Activated naive CD8-positive, alpha-beta T cell treated with anti-CD3 and anti-CD28 coated beads for 36 hours (primary cell): ENCODE measurements at regions not wholly inside any gene's neighbourhood (a gene's known extent, or its start where the extent isn't known, plus 50 kb on each side); places are given as distances from the start of the nearest gene placed in this dataset.

Experiments used
- DNase-seq: peaks from one replicate; pipeline ENCODE4 v3.0.0; 2021
- H3K27ac Mint-ChIP-seq: one replicate; pipeline ENCODE4 v1.8.0; 2022; ENCODE audit warnings: mild to moderate bottlenecking, moderate library complexity, mixed read lengths
- H3K27me3 Mint-ChIP-seq: one replicate; pipeline ENCODE4 v1.8.0; 2022; ENCODE audit warnings: mild to moderate bottlenecking, mixed read lengths
- H3K36me3 Mint-ChIP-seq: one replicate; pipeline ENCODE4 v1.8.0; 2021; ENCODE audit warnings: mild to moderate bottlenecking, mixed read lengths
- H3K4me1 Mint-ChIP-seq: one replicate; pipeline ENCODE4 v1.8.0; 2021; ENCODE audit warnings: mixed read lengths
- H3K4me3 Mint-ChIP-seq: one replicate; pipeline ENCODE4 v1.8.0; 2022; ENCODE audit warnings: mild to moderate bottlenecking, moderate library complexity, mixed read lengths
- H3K9me3 Mint-ChIP-seq: one replicate; pipeline ENCODE4 v1.8.0; 2022; ENCODE audit warnings: mixed read lengths

DNA sequence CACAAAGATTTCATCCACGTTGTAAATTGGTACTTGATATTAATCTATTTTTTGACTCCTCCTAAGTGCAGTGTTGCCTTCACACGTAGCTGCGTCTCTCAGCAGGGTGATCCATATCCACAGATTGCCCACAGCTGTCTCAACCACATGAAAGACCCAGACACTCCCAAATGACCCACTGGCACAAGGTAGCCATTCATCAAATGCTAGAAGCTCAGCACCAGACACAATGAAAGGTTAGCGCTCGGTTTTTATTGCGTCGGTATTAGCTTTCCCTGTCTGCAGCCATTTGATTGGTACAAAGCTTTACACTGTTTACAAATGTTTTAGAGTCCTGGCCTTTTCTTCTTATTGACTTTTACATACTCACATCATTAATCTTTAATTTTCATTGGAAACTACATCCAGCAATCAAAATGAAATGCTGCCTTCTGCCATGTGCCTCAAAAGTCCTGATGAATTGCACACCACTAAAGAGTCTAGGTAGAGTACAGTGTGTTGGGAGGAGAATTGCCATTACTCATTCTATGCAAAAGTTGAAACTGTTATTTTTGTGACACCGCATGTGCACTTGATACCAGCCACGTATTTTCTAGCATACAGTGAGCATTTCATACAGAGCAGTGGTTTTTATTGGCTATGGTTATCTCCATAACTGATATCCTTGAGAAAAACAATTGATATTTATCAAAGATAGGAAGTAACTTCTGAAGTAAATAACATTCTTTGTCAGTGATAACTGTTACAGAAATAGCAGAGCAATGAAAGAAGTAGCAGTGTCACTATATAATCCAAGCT lies 127.3 kb upstream of the NUDT7 start:
- no peak overlapping the region for H3K27ac Mint-ChIP-seq
- H3K27me3 Mint-ChIP-seq, result peaks cover 17% of the 10 kb centered on the region
- no peak for DNase-seq
- H3K9me3 Mint-ChIP-seq, result no peaks in the 10 kb centered on the region
- no peaks in the 10 kb centered on the region for H3K4me1 Mint-ChIP-seq
- H3K36me3 Mint-ChIP-seq, result no peaks in the 10 kb centered on the region
- no peak overlapping the region for H3K4me3 Mint-ChIP-seq

- H3K27me3 Mint-ChIP-seq, result peaks cover 25% of the 10 kb centered on the region
- H3K4me3 Mint-ChIP-seq, result no peak overlapping the region
- peaks cover 1% of the 10 kb centered on the region for H3K9me3 Mint-ChIP-seq
- H3K36me3 Mint-ChIP-seq, result peaks cover 1% of the 10 kb centered on the region
- no peak overlapping the region for H3K27ac Mint-ChIP-seq
- no peaks in the 10 kb centered on the region for H3K4me1 Mint-ChIP-seq
- DNase-seq, result no peak
Observed at GRCh38 chr16:77596261-77596660, 126.1 kb upstream of the NUDT7 start.

DNA sequence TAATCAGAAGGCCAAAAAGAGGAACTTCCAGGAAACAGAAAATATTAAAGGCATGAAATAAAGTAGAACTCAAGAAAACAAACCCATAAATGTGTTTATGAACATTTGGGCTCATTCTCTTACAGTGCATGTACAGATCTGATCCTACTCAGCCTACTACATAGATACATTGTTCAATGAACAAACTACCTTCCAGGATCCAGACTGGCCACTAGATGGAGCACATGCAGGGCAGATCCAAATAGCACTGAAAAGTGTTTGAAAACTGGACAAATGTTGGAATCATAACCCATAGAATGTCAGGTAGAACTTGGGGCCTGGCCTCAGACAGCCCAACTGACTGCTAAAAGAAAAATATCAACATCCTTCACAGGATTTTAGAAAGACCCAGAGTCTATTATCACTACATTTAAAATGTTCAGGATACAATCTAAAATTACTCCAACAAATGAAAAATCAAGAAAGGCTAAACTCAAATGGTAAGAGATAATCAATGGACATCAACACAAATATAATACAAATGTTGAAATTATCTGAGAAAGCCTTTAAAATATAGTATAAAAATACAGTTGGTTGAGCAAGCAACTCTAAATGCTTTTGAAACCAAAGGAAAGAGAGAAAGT lies 122.4 kb upstream of the NUDT7 start:
- no peaks in the 10 kb centered on the region for H3K4me1 Mint-ChIP-seq
- peaks cover 1% of the 10 kb centered on the region for H3K36me3 Mint-ChIP-seq
- H3K27me3 Mint-ChIP-seq, result peaks cover 25% of the 10 kb centered on the region
- H3K4me3 Mint-ChIP-seq, result no peak overlapping the region
- peaks cover 1% of the 10 kb centered on the region for H3K9me3 Mint-ChIP-seq
- no peak overlapping the region for H3K27ac Mint-ChIP-seq
- DNase-seq, result no peak

- H3K36me3 Mint-ChIP-seq, result peaks cover 1% of the 10 kb centered on the region
- peaks cover 25% of the 10 kb centered on the region for H3K27me3 Mint-ChIP-seq
- H3K4me3 Mint-ChIP-seq, result no peak overlapping the region
- no peaks in the 10 kb centered on the region for H3K4me1 Mint-ChIP-seq
- H3K9me3 Mint-ChIP-seq, result peaks cover 1% of the 10 kb centered on the region
- no peak for DNase-seq
- no peak overlapping the region for H3K27ac Mint-ChIP-seq
Observed at GRCh38 chr16:77600555-77600954, 121.8 kb upstream of the NUDT7 start.

DNA sequence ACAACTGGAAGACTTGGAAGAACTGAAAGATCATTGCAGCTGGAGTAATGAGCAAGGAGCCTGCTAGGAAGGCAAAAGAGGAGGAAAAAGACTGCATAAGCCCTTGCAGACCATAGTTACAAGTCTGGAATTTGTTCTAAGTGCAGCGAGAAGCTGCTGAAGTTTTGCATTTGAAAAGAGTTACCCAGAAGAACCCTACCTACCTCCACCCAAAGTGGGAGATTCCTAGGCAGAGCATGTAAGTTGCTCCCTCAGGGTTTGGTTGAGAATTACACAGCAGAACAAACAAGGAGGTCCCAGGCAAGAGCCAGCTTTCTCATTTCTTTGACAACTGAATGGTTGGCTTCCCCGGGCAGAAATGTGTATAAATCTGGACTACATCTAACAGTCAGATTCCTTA lies 118.7 kb upstream of the NUDT7 start:
- DNase-seq, result no peak
- peaks cover 17% of the 10 kb centered on the region for H3K27me3 Mint-ChIP-seq
- no peak overlapping the region for H3K4me3 Mint-ChIP-seq
- no peak overlapping the region for H3K27ac Mint-ChIP-seq
- H3K9me3 Mint-ChIP-seq, result peaks cover 1% of the 10 kb centered on the region
- H3K4me1 Mint-ChIP-seq, result no peaks in the 10 kb centered on the region
- H3K36me3 Mint-ChIP-seq, result peaks cover 1% of the 10 kb centered on the region

DNA sequence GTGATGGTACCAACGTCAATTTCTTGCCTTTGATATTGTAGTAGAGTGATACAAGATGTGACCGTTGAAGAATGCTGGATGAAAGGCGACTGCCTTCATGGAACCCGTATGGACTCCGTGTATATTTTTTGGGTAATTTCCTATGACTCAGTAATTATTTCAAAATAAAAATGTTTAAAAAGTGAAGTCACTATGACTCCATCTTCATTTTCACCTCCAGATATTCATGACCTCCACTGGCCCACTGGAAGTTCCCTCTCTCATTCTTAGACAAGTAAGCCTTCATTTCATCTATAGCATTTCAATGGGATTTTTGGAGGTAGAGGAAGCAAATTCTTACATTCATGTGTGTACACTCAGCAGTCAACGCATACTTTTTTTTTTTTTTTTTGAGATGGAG lies 111.8 kb upstream of the NUDT7 start:
- DNase-seq, result no peak
- no peaks in the 10 kb centered on the region for H3K9me3 Mint-ChIP-seq
- no peak overlapping the region for H3K27ac Mint-ChIP-seq
- H3K4me3 Mint-ChIP-seq, result no peak overlapping the region
- no peaks in the 10 kb centered on the region for H3K4me1 Mint-ChIP-seq
- no peaks in the 10 kb centered on the region for H3K36me3 Mint-ChIP-seq
- peaks cover 7% of the 10 kb centered on the region for H3K27me3 Mint-ChIP-seq

DNA sequence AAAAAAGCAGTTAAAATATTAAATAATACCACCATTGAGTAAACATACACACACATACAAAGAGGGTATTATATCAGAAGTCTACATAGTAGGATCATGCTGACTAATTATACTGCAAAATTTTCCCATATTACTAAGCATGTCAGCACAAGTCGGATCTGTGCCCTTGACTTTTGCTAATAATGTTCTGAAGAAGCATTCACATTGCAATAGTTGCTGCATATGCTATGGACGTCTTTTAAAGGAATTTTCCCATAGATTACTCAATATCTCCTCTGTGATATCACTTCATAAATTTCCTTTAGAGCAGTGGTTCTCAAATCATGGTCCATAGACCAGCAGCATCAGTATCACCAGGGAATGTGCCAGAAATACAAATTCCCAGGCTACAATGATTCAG lies 110.9 kb upstream of the NUDT7 start:
- no peak for DNase-seq
- Mint-ChIP-seq H3K9me3 (no peaks in the 10 kb centered on the region), H3K27me3 (peaks cover 7% of the 10 kb centered on the region), H3K4me3 (no peak overlapping the region), H3K36me3 (no peaks in the 10 kb centered on the region), H3K4me1 (no peaks in the 10 kb centered on the region), H3K27ac (no peak overlapping the region)

- Mint-ChIP-seq H3K36me3 (no peaks in the 10 kb centered on the region), H3K27me3 (peaks cover 7% of the 10 kb centered on the region), H3K9me3 (no peaks in the 10 kb centered on the region), H3K4me3 (no peak overlapping the region), H3K4me1 (no peaks in the 10 kb centered on the region), H3K27ac (no peak overlapping the region)
- DNase-seq, result no peak
Observed at GRCh38 chr16:77612596-77612995, 109.7 kb upstream of the NUDT7 start.

- H3K36me3 Mint-ChIP-seq, result no peaks in the 10 kb centered on the region
- no peak overlapping the region for H3K4me3 Mint-ChIP-seq
- no peak overlapping the region for H3K27ac Mint-ChIP-seq
- H3K27me3 Mint-ChIP-seq, result peaks cover 9% of the 10 kb centered on the region
- H3K9me3 Mint-ChIP-seq, result no peaks in the 10 kb centered on the region
- H3K4me1 Mint-ChIP-seq, result no peaks in the 10 kb centered on the region
- DNase-seq, result no peak
Observed at GRCh38 chr16:77613095-77613494, 109.2 kb upstream of the NUDT7 start.

DNA sequence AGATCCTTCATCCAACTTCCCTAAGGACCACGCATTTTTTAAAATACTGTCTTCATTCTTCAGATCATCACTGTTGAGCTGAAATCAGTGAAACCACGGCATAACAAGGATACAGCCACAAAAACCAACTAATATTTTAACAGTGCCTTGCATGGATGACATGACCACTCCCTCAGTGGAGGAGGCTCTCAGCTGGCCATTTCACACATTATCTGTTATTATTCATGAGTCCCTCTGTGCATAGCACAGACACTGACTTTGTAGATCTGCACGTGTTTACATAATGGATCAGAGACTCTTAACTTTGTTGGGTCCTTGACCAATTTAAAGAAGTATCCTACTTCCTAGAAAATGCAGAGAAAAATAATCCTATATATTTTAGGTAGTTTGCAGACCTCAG lies 104.8 kb upstream of the NUDT7 start:
- DNase-seq, result no peak

DNA sequence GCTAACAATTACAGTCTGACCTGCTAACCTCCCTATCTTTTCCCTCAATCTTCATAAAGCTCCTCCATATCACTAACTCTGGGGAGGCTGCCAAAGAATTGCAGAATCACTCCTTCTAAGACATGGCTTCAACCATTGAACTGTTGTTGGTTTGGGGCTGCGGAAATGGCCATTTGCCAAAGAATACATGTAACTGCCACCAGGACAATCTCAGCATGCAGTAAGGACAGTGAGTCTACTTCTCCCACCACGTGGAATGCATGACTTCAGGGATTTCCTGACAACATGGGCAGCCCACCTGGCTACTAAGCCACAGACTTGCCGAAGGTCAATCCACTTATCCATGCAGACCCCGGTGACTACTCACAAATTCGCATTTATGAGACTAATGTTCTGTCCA lies 104.3 kb upstream of the NUDT7 start:
- peaks cover 11% of the 10 kb centered on the region for H3K27me3 Mint-ChIP-seq
- H3K4me1 Mint-ChIP-seq, result no peaks in the 10 kb centered on the region
- no peak for DNase-seq
- H3K27ac Mint-ChIP-seq, result no peak overlapping the region
- no peaks in the 10 kb centered on the region for H3K9me3 Mint-ChIP-seq
- H3K36me3 Mint-ChIP-seq, result no peaks in the 10 kb centered on the region
- no peak overlapping the region for H3K4me3 Mint-ChIP-seq

More for the DNA sequence above, 104.8 kb upstream of the NUDT7 start:
- Mint-ChIP-seq H3K9me3 (no peaks in the 10 kb centered on the region), H3K4me3 (no peak overlapping the region), H3K27me3 (peaks cover 11% of the 10 kb centered on the region), H3K36me3 (no peaks in the 10 kb centered on the region), H3K27ac (no peak overlapping the region), H3K4me1 (no peaks in the 10 kb centered on the region)

DNA sequence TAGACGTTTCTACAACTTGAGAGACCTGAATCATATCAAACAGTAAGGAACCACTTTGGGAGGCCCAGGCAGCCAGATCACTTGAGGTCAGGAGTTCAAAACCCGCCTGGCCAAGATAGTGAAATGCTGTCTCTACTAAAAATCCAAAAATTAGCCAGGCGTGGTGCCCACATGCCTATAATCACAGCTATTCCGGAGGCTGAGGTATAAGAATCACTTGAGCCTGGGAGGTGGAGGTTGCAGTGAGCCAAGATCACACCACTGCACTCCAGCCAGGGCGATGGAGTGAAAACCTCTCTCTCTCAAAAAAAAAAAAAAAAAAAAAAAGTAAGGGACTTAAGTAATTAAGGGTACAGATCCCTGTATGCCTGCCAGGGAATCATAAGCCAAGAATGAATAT lies 103.4 kb upstream of the NUDT7 start:
- Mint-ChIP-seq H3K9me3 (no peaks in the 10 kb centered on the region), H3K4me1 (no peaks in the 10 kb centered on the region), H3K36me3 (no peaks in the 10 kb centered on the region), H3K4me3 (no peak overlapping the region), H3K27ac (no peak overlapping the region), H3K27me3 (peaks cover 13% of the 10 kb centered on the region)
- no peak for DNase-seq

- no peaks in the 10 kb centered on the region for H3K4me1 Mint-ChIP-seq
- H3K9me3 Mint-ChIP-seq, result no peaks in the 10 kb centered on the region
- no peaks in the 10 kb centered on the region for H3K36me3 Mint-ChIP-seq
Observed at GRCh38 chr16:77624085-77624484, 98.2 kb upstream of the NUDT7 start.

DNA sequence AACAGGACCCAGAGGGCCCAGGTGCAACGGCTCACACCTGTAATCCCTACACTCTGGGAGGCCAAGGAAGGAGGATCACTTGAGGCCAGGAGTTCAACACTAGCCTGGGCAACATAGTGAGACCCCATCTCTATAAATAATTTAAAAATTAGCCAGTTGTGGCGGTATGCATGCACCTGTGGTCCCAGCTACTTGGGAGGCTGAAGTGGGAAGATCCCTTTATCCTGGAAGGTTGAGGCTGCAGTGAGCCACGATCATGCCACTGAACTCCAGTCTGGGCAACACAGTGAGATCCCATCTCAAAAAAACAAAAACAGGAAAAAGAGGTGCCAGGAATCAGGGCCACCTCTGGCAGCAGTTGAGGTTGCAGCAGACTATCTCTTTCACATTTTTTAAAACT lies 85.7 kb upstream of the NUDT7 start:
- no peak for DNase-seq
- Mint-ChIP-seq H3K27ac (no peak overlapping the region), H3K36me3 (no peaks in the 10 kb centered on the region), H3K27me3 (peaks cover 23% of the 10 kb centered on the region), H3K9me3 (no peaks in the 10 kb centered on the region), H3K4me1 (no peaks in the 10 kb centered on the region), H3K4me3 (no peak overlapping the region)

More at GRCh38 chr16:77624085-77624484, 98.2 kb upstream of the NUDT7 start:
- DNase-seq, result no peak
- Mint-ChIP-seq H3K27ac (no peak overlapping the region), H3K27me3 (peaks cover 12% of the 10 kb centered on the region), H3K4me3 (no peak overlapping the region)

DNA sequence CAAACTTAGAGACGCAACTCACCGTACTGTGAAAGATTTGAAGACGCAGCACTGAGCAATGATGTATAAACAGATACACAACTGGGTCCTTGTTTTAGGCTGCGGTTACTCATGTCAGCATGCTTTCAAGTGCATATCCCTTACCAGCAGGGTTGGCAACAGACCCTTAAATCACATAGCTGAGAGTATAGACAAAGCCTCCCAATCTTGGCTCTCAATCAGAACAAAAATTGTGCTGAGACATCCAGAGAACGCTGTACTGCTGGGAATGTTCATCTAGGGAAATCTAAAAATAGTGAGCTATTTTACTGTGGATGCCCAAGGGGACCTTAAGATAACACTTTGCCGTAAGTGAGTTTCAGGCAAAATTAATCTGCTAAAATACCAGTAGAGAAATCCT lies 84.4 kb upstream of the NUDT7 start:
- Mint-ChIP-seq H3K4me3 (no peak overlapping the region), H3K27ac (no peak overlapping the region), H3K9me3 (no peaks in the 10 kb centered on the region), H3K27me3 (peaks cover 23% of the 10 kb centered on the region), H3K36me3 (no peaks in the 10 kb centered on the region), H3K4me1 (no peaks in the 10 kb centered on the region)
- DNase-seq, result no peak

- H3K36me3 Mint-ChIP-seq, result no peaks in the 10 kb centered on the region
Observed at GRCh38 chr16:77643176-77643575, 79.1 kb upstream of the NUDT7 start.

More at GRCh38 chr16:77643176-77643575, 79.1 kb upstream of the NUDT7 start:
- no peak for DNase-seq
- no peak overlapping the region for H3K27ac Mint-ChIP-seq
- H3K4me3 Mint-ChIP-seq, result no peak overlapping the region
- H3K27me3 Mint-ChIP-seq, result peaks cover 11% of the 10 kb centered on the region
- no peaks in the 10 kb centered on the region for H3K4me1 Mint-ChIP-seq
- no peaks in the 10 kb centered on the region for H3K9me3 Mint-ChIP-seq
